Stimulated activated naive CD8-positive, alpha-beta T cell treated with anti-CD3 and anti-CD28 coated beads, Interleukin-15, amount 100 ng/mL, for 72 hours (primary cell): ENCODE measurements at regions not wholly inside any gene's neighbourhood (a gene's known extent, or its start where the extent isn't known, plus 50 kb on each side); places are given as distances from the start of the nearest gene placed in this dataset.

Experiments
- ATAC-seq: fragments of 150-1000 bp; cut with Tn5 transposase; 2 replicates; pipeline ENCODE4 v1.10.0; 2021; ENCODE audit warnings: mild to moderate bottlenecking, moderate library complexity
- DNase-seq, 2 donors: peaks; one replicate each; pipeline ENCODE4 v3.0.0; 2021 to 2022
- H3K27ac Mint-ChIP-seq, 2 donors: one replicate each; pipeline ENCODE4 v1.8.0; 2022; ENCODE audit warnings: mild to moderate bottlenecking in 2 of 2, mixed read lengths in 2 of 2, moderate library complexity in 2 of 2
- H3K27me3 Mint-ChIP-seq: one replicate; pipeline ENCODE4 v1.8.0; 2022; ENCODE audit warnings: mixed read lengths
- H3K4me1 Mint-ChIP-seq: one replicate; pipeline ENCODE4 v1.8.0; 2022; ENCODE audit warnings: mild to moderate bottlenecking, mixed read lengths
- H3K4me3 Mint-ChIP-seq, 2 donors: one replicate each; pipeline ENCODE4 v1.8.0; 2022; ENCODE audit warnings: mild to moderate bottlenecking in 2 of 2, mixed read lengths in 2 of 2, moderate library complexity in 1 of 2
- H3K9me3 Mint-ChIP-seq, 2 donors: one replicate each; pipeline ENCODE4 v1.8.0; 2022; ENCODE audit warnings: mixed read lengths in 2 of 2

DNA sequence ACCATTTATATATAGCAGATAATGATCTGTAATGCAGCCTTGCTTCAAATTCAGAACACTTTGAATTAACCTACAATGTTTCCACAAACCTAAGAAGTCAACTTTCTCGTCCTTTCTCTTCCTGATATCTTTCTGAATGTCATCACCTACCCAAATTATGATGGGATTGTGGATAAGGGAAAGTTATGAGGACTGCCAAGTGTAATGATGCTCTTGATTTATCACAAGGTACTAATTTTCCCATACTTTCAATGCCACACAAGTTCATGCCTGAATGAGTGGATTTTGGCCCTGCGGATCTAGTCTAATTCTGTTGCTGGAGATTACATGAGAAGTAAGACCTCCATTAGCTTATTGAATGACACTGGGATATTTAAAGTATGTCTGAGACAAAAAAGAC lies 82.6 kb upstream of the NANOGP8 start:
- H3K27ac Mint-ChIP-seq: no peak overlapping the region
- peaks cover 11% of the 10 kb centered on the region for H3K27me3 Mint-ChIP-seq
- H3K4me1 Mint-ChIP-seq: no peaks in the 10 kb centered on the region
- no peak for ATAC-seq
- DNase-seq: no peak
- H3K4me3 Mint-ChIP-seq: no peak overlapping the region
- H3K9me3 Mint-ChIP-seq: no peaks in the 10 kb centered on the region

DNA sequence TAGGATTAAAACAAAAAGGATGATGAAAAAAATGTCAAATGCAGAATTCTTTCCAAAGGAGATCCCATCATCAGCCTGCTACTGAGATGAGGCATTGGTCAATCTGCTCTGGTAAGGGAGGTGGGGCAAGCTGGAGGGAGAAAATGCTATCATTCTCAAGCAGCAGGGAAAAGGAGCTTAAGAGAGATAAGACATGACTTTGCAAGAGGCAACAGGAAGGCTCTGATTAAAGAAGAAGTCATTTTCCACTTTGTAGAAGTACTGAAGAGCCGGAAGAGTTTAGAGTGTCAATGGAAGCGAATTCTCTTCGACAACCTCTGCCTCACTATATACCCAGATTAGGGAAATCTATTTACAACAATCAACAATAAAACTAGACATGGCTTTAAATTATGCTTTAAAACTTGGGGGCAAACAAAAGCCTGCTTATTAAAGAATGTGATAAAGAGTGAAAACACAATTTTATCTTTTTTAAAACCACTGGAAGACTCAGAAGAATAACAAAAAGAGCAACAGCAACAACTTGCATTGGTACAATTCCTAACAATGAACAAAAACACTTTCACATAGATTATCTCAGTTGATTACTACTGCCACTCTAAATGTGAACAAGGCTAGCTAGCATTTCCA lies 81.8 kb upstream of the NANOGP8 start:
- DNase-seq: no peak
- no peak overlapping the region for H3K4me3 Mint-ChIP-seq
- H3K4me1 Mint-ChIP-seq: no peaks in the 10 kb centered on the region
- H3K27ac Mint-ChIP-seq: no peak overlapping the region
- ATAC-seq: no peak
- H3K27me3 Mint-ChIP-seq: peaks cover 11% of the 10 kb centered on the region
- H3K9me3 Mint-ChIP-seq: no peaks in the 10 kb centered on the region

DNA sequence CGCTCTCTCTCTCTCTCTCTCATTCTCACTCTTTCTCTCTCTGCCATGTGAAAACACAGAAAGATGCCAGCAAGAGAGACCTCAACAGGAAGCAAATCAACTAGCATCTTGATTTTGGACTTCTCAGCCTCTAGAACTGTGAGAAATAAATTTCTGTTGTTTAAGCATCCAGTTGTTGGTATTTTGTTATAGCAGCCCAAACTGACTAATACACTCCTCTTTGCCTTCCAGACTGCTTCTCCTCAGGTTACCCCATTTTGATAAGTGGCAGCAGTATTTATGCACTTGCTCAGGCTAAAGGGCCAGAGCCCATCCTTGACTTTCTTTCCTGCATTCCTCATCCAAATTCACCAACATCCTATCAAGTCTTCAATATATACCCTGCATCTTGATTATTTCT lies 76.6 kb upstream of the NANOGP8 start:
- DNase-seq (no peak), ATAC-seq (no peak)
- peaks cover 8% of the 10 kb centered on the region for H3K27me3 Mint-ChIP-seq
- H3K4me3 Mint-ChIP-seq: no peak overlapping the region
- no peaks in the 10 kb centered on the region for H3K9me3 Mint-ChIP-seq
- no peaks in the 10 kb centered on the region for H3K4me1 Mint-ChIP-seq
- H3K27ac Mint-ChIP-seq: no peak overlapping the region

GRCh38 chr15:35159170-35159569 lies 74.1 kb upstream of the NANOGP8 start:
- ATAC-seq (no peak), DNase-seq (no peak)
- H3K4me1 Mint-ChIP-seq: no peaks in the 10 kb centered on the region
- no peak overlapping the region for H3K27ac Mint-ChIP-seq
- no peaks in the 10 kb centered on the region for H3K27me3 Mint-ChIP-seq
- H3K9me3 Mint-ChIP-seq: no peaks in the 10 kb centered on the region
- no peak overlapping the region for H3K4me3 Mint-ChIP-seq

DNA sequence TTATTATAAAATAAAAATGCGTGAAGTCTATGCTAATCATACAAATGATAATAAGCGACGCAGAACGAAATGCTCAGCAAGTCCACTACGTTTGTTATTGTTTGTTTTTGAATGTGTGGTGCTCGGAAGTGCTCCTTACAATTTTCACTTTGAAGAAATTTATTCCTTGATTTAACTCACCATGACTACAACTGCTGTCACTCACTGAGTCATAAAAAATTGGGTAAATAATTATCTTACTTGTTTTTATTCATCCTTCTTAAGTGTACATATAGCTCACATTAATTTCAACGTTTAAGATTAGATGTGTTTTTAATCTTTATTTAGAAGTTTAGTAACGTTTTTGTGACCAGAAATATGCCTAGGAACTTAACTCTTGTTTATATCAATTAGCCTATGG lies 66.7 kb upstream of the NANOGP8 start:
- Mint-ChIP-seq H3K27me3 (no peaks in the 10 kb centered on the region), H3K4me1 (no peaks in the 10 kb centered on the region), H3K4me3 (no peak overlapping the region), H3K9me3 (no peaks in the 10 kb centered on the region), H3K27ac (no peak overlapping the region)
- DNase-seq: no peak
- ATAC-seq: no peak

- Mint-ChIP-seq H3K4me1 (no peaks in the 10 kb centered on the region), H3K27ac (no peak overlapping the region), H3K27me3 (no peaks in the 10 kb centered on the region), H3K4me3 (no peak overlapping the region), H3K9me3 (no peaks in the 10 kb centered on the region)
- DNase-seq (no peak), ATAC-seq (no peak)
Measured at GRCh38 chr15:35151381-35151780, 66.3 kb upstream of the NANOGP8 start.

GRCh38 chr15:35150361-35150760 lies 65.3 kb upstream of the NANOGP8 start:
- no peak for ATAC-seq
- Mint-ChIP-seq H3K9me3 (no peaks in the 10 kb centered on the region), H3K27me3 (no peaks in the 10 kb centered on the region)

GRCh38 chr15:35145336-35145735 lies 60.2 kb upstream of the NANOGP8 start:
- no peaks in the 10 kb centered on the region for H3K4me1 Mint-ChIP-seq

More at GRCh38 chr15:35150361-35150760, 65.3 kb upstream of the NANOGP8 start:
- no peak for DNase-seq
- Mint-ChIP-seq H3K4me3 (no peak overlapping the region), H3K27ac (no peak overlapping the region), H3K4me1 (no peaks in the 10 kb centered on the region)

GRCh38 chr15:35142578-35142977 lies 57.5 kb upstream of the NANOGP8 start:
- Mint-ChIP-seq H3K9me3 (no peaks in the 10 kb centered on the region), H3K27me3 (no peaks in the 10 kb centered on the region), H3K27ac (no peak overlapping the region), H3K4me3 (no peak overlapping the region), H3K4me1 (no peaks in the 10 kb centered on the region)
- DNase-seq: no peak
- ATAC-seq: no peak

More at GRCh38 chr15:35145336-35145735, 60.2 kb upstream of the NANOGP8 start:
- H3K27ac Mint-ChIP-seq: no peak overlapping the region
- no peaks in the 10 kb centered on the region for H3K9me3 Mint-ChIP-seq
- no peak for ATAC-seq
- DNase-seq: no peak
- H3K27me3 Mint-ChIP-seq: no peaks in the 10 kb centered on the region
- no peak overlapping the region for H3K4me3 Mint-ChIP-seq

DNA sequence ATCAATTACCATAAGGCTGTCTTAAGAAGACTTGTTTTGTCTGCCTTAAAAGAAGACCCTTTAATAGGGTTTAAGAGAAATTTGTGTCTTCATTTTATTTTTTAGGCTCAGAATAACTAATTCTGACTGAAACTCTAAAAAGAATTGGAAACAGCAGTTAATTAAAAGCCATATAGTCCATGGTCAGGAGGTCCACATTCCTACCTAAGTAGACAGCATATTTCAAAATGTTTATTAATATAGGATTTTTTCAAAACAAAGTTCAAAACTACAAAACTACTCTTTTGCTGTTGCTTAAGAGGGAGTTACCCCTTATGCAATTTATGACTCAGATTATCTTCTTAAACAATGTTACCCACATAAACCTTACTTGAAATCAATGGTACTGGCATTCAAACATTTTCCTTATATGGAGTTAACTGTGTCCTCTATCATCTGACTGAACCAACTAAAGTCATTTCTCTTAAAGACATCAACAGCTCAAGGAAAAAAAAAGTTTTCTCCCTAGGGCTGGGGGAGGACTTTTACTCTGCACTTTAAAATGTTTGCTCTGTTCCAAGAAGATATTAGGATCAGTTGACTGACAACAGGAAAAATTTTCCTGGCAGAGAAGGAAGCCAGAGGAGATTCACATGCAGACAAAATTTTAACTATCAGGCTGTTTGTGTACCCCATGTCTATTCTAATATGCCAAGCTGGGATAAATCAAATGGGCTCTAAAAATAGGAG lies 56.8 kb upstream of the NANOGP8 start:
- H3K4me1 Mint-ChIP-seq: no peaks in the 10 kb centered on the region
- ATAC-seq (no peak), DNase-seq (no peak)
- H3K27me3 Mint-ChIP-seq: no peaks in the 10 kb centered on the region
- H3K4me3 Mint-ChIP-seq: no peak overlapping the region
- no peaks in the 10 kb centered on the region for H3K9me3 Mint-ChIP-seq
- no peak overlapping the region for H3K27ac Mint-ChIP-seq

DNA sequence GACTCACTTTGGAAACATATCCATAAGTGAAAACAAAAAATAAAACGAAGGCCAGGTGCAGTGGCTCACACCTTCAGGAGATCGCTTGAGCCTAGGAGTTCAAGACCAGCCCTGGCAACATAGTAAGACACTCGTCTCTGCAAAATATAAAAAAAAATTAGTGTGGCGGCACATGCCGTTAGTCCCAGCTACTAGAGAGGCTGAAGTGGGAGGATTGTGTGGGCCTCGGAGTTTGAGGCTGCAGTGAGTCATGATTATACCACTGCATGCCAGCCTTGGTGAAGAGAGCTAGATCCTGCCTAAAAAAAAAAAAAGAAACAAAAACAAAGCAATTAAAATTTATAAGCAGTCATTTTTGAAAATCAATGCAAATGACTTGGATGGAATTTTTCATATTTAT lies 54.7 kb upstream of the NANOGP8 start:
- no peak for DNase-seq
- Mint-ChIP-seq H3K9me3 (no peaks in the 10 kb centered on the region), H3K27ac (no peak overlapping the region), H3K4me3 (no peak overlapping the region), H3K4me1 (no peaks in the 10 kb centered on the region), H3K27me3 (no peaks in the 10 kb centered on the region)
- ATAC-seq: no peak

- no peak for ATAC-seq
- DNase-seq: no peak
- H3K27me3 Mint-ChIP-seq: no peaks in the 10 kb centered on the region
- H3K4me1 Mint-ChIP-seq: no peaks in the 10 kb centered on the region
- H3K9me3 Mint-ChIP-seq: peaks cover 0 to under 1% of the 10 kb centered on the region in 2 donors
- no peak overlapping the region for H3K4me3 Mint-ChIP-seq
- no peak overlapping the region for H3K27ac Mint-ChIP-seq
Measured at GRCh38 chr15:35137190-35137574, 52.1 kb upstream of the NANOGP8 start.

- no peaks in the 10 kb centered on the region for H3K27me3 Mint-ChIP-seq
- peaks cover 0 to 4% of the 10 kb centered on the region in 2 donors for H3K9me3 Mint-ChIP-seq
- no peak overlapping the region for H3K4me3 Mint-ChIP-seq
- ATAC-seq: no peak
- no peak for DNase-seq
- no peak overlapping the region for H3K27ac Mint-ChIP-seq
- no peaks in the 10 kb centered on the region for H3K4me1 Mint-ChIP-seq
Measured at GRCh38 chr15:35136321-35137189, 51.5 kb upstream of the NANOGP8 start.
